Type B pancreatic cell (in vitro differentiated cells): ENCODE measurements at regions not wholly inside any gene's neighbourhood (a gene's known extent, or its start where the extent isn't known, plus 50 kb on each side); places are given as distances from the start of the nearest gene placed in this dataset.

Source experiments
- DNase-seq: peaks from one replicate; pipeline ENCODE4 v3.0.0; 2021; ENCODE audit warnings: mixed read lengths; ENCODE audit not compliant: unreplicated experiment; ENCODE audit errors: extremely low spot score
- H3K27ac Mint-ChIP-seq: 2 replicates; pipeline ENCODE4 v1.8.0; 2021; ENCODE audit warnings: mild to moderate bottlenecking, mixed read lengths
- H3K27me3 Mint-ChIP-seq: 2 replicates; pipeline ENCODE4 v1.8.0; 2021; ENCODE audit warnings: mixed read lengths
- H3K36me3 Mint-ChIP-seq: 2 replicates; pipeline ENCODE4 v1.8.0; 2021; ENCODE audit warnings: mixed read lengths
- H3K4me1 Mint-ChIP-seq: one replicate; pipeline ENCODE4 v1.8.0; 2021; ENCODE audit warnings: mixed read lengths; ENCODE audit not compliant: unreplicated experiment
- H3K4me3 Mint-ChIP-seq: 2 replicates; pipeline ENCODE4 v1.8.0; 2021; ENCODE audit warnings: mild to moderate bottlenecking, mixed read lengths
- H3K9me3 Mint-ChIP-seq: 2 replicates; pipeline ENCODE4 v1.8.0; 2021; ENCODE audit warnings: mixed read lengths
- CTCF ChIP-seq: fragments of 200-600 bp; sonication (generic); conservative IDR thresholded peaks from 2 replicates; pipeline ENCODE4 v1.5.0; 2021; ENCODE audit warnings: antibody characterized with exemption, mild to moderate bottlenecking

- H3K4me1 Mint-ChIP-seq, result no peaks in the 10 kb centered on the region
- H3K9me3 Mint-ChIP-seq, result peaks cover 5% of the 10 kb centered on the region
- no peaks in the 10 kb centered on the region for H3K36me3 Mint-ChIP-seq
- DNase-seq, result no peak
- no peak for TF ChIP-seq CTCF
- no peak overlapping the region for H3K27ac Mint-ChIP-seq
- H3K27me3 Mint-ChIP-seq, result no peaks in the 10 kb centered on the region
- no peak overlapping the region for H3K4me3 Mint-ChIP-seq
These were observed 122.5 kb downstream of the SNAPC1 start for GRCh38 chr14:61884711-61885110.

GRCh38 chr14:61885203-61885961 lies 123.2 kb downstream of the SNAPC1 start:
- DNase-seq, result no peak
- Mint-ChIP-seq H3K36me3 (no peaks in the 10 kb centered on the region), H3K4me3 (no peak overlapping the region), H3K9me3 (peaks cover 5% of the 10 kb centered on the region), H3K27ac (no peak overlapping the region), H3K27me3 (no peaks in the 10 kb centered on the region), H3K4me1 (no peaks in the 10 kb centered on the region)
- no peak for TF ChIP-seq CTCF

- H3K4me1 Mint-ChIP-seq, result no peaks in the 10 kb centered on the region
- no peak for DNase-seq
These were observed 125.4 kb downstream of the SNAPC1 start for GRCh38 chr14:61887628-61888027.

GRCh38 chr14:61889914-61890351 lies 127.7 kb downstream of the SNAPC1 start:
- Mint-ChIP-seq H3K27me3 (peaks cover 11% of the 10 kb centered on the region), H3K4me1 (no peaks in the 10 kb centered on the region), H3K4me3 (no peak overlapping the region), H3K27ac (no peak overlapping the region), H3K36me3 (no peaks in the 10 kb centered on the region), H3K9me3 (no peaks in the 10 kb centered on the region)
- DNase-seq, result no peak
- no peak for TF ChIP-seq CTCF

More at GRCh38 chr14:61887628-61888027, 125.4 kb downstream of the SNAPC1 start:
- Mint-ChIP-seq H3K9me3 (peaks cover 5% of the 10 kb centered on the region), H3K36me3 (no peaks in the 10 kb centered on the region), H3K27ac (no peak overlapping the region), H3K4me3 (no peak overlapping the region), H3K27me3 (peaks cover 8% of the 10 kb centered on the region)
- TF ChIP-seq CTCF, result no peak

GRCh38 chr14:61891170-61891569 lies 128.9 kb downstream of the SNAPC1 start:
- Mint-ChIP-seq H3K27ac (no peak overlapping the region), H3K27me3 (peaks cover 11% of the 10 kb centered on the region), H3K36me3 (no peaks in the 10 kb centered on the region), H3K9me3 (no peaks in the 10 kb centered on the region), H3K4me1 (no peaks in the 10 kb centered on the region), H3K4me3 (no peak overlapping the region)
- no peak for DNase-seq
- TF ChIP-seq CTCF, result no peak
